ENCODE measurements at regions not wholly inside any gene's neighbourhood (a gene's known extent, or its start where the extent isn't known, plus 50 kb on each side); places are given as distances from the start of the nearest gene placed in this dataset.

DNA sequence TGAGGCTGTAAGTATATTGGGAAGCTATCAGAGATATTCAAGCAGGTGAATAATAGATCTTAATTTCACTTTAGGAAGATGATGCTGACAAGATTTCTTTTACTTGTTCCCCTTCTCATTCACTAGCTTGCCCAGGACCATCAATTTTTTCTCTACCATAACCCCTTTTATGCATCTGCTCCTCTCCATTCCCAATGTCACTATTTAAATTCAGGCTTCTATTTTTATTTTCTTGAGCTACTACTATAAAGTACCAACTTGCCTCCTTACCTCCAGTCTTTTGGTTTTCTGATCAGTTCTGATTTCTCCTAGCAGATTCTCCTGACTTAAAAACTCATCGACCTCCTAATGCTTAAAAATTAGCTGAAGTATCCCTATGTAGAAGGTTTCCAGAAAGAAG lies 97.7 kb upstream of the SMIM30 start:
- no peak for TF ChIP-seq POLR2A (IDR thresholded peaks at IDR 0.05)
- TF ChIP-seq CTCF (IDR thresholded peaks at IDR 0.05), result no peak
